ENCODE measurements at regions not wholly inside any gene's neighbourhood (a gene's known extent, or its start where the extent isn't known, plus 50 kb on each side); places are given as distances from the start of the nearest gene placed in this dataset.
A peak's percentile ranks its signal among the peaks of the same experiment; 100 is the strongest.

GRCh38 chr1:31523012-31523411, 53.3 kb upstream of the TINAGL1 start:
- WGBS (ENCODE audit: insufficient coverage), result 29% methylated on average over 1 of the region's 1 CpG
- Histone ChIP-seq H3K36me3 (ENCODE audit: control insufficient read depth, insufficient read depth, low read length) (no peaks in the 10 kb centered on the region), H3K4me1 (ENCODE audit: control insufficient read depth, insufficient read depth, low read length) (no peaks in the 10 kb centered on the region), H3K9me3 (replicated peaks; ENCODE audit: control insufficient read depth, low read depth, low read length) (no peaks in the 10 kb centered on the region), H3K27me3 (ENCODE audit: control insufficient read depth, insufficient read depth, low read length) (no peaks in the 10 kb centered on the region), H3K27ac (ENCODE audit: low read length) (no peak overlapping the region), H3K4me3 (ENCODE audit: low read length) (no peak overlapping the region)
- DNase-seq, result no peak

GRCh38 chr1:31523769-31524168, 52.5 kb upstream of the TINAGL1 start:
- no peak for DNase-seq
- H3K27ac ChIP-seq (ENCODE audit: low read length), result no peak overlapping the region
- 65% methylated on average over 2 of the region's 5 CpGs for WGBS (ENCODE audit: insufficient coverage)

GRCh38 chr1:31524186-31524901, 52.0 kb upstream of the TINAGL1 start:
- Histone ChIP-seq H3K4me3 (ENCODE audit: low read length) (no peak overlapping the region), H3K4me1 (ENCODE audit: control insufficient read depth, insufficient read depth, low read length) (no peaks in the 10 kb centered on the region), H3K27me3 (ENCODE audit: control insufficient read depth, insufficient read depth, low read length) (no peaks in the 10 kb centered on the region), H3K9me3 (replicated peaks; ENCODE audit: control insufficient read depth, low read depth, low read length) (no peaks in the 10 kb centered on the region), H3K27ac (ENCODE audit: low read length) (no peak overlapping the region), H3K36me3 (ENCODE audit: control insufficient read depth, insufficient read depth, low read length) (no peaks in the 10 kb centered on the region)
- WGBS (ENCODE audit: insufficient coverage), result 56% methylated on average over 4 of the region's 15 CpGs
- peak; percentile 49 for DNase-seq

More at GRCh38 chr1:31523769-31524168, 52.5 kb upstream of the TINAGL1 start:
- H3K9me3 ChIP-seq (replicated peaks; ENCODE audit: control insufficient read depth, low read depth, low read length), result no peaks in the 10 kb centered on the region
- H3K4me3 ChIP-seq (ENCODE audit: low read length), result no peak overlapping the region
- no peaks in the 10 kb centered on the region for H3K4me1 ChIP-seq (ENCODE audit: control insufficient read depth, insufficient read depth, low read length)
- no peaks in the 10 kb centered on the region for H3K36me3 ChIP-seq (ENCODE audit: control insufficient read depth, insufficient read depth, low read length)
- H3K27me3 ChIP-seq (ENCODE audit: control insufficient read depth, insufficient read depth, low read length), result no peaks in the 10 kb centered on the region

Measured in muscle of leg (tissue), 3 donors.